Astrocyte (in vitro differentiated cells and primary cell): ENCODE measurements at regions not wholly inside any gene's neighbourhood (a gene's known extent, or its start where the extent isn't known, plus 50 kb on each side); places are given as distances from the start of the nearest gene placed in this dataset.

ENCODE experiments used
- DNase-seq: peaks from one replicate; pipeline ENCODE4 v3.0.0-alpha.2; 2010; ENCODE audit warnings: low read depth
- FAIRE-seq: peaks from 2 replicates; lab custom pipeline; 2011; peaks lifted over from hg19 to GRCh38; lab: Jason Lieb, UNC
- H2AFZ ChIP-seq: 2 replicates; pipeline ENCODE4 v1.6.0; 2012; ENCODE audit warnings: low read depth, low read length, inconsistent platforms
- H3K27ac ChIP-seq: 2 replicates; pipeline ENCODE4 v1.5.1; 2011; ENCODE audit warnings: low read depth, low read length, inconsistent platforms
- H3K27me3 ChIP-seq: 2 replicates; pipeline ENCODE4 v1.6.0; 2011; ENCODE audit warnings: low read length, inconsistent platforms; ENCODE audit not compliant: insufficient read depth
- H3K36me3 ChIP-seq: 2 replicates; pipeline ENCODE4 v1.5.1; 2011; ENCODE audit warnings: low read length, inconsistent platforms; ENCODE audit not compliant: insufficient read depth
- H3K4me1 ChIP-seq: 2 replicates; pipeline ENCODE4 v1.5.1; 2011; ENCODE audit warnings: low read length, inconsistent platforms; ENCODE audit not compliant: insufficient read depth
- H3K4me2 ChIP-seq: 2 replicates; pipeline ENCODE4 v1.6.0; 2012; ENCODE audit warnings: low read length, inconsistent platforms
- H3K4me3 ChIP-seq: 2 replicates; pipeline ENCODE4 v1.5.1; 2011; ENCODE audit warnings: low read depth, mild to moderate bottlenecking, low read length, inconsistent platforms; ENCODE audit not compliant: insufficient read depth
- H3K79me2 ChIP-seq: 2 replicates; pipeline ENCODE4 v1.6.0; 2012; ENCODE audit warnings: mild to moderate bottlenecking, low read length, inconsistent platforms; ENCODE audit not compliant: insufficient read depth
- H3K9ac ChIP-seq: 2 replicates; pipeline ENCODE4 v1.6.0; 2012; ENCODE audit warnings: mild to moderate bottlenecking, low read length, inconsistent platforms
- H3K9me3 ChIP-seq: 2 replicates; pipeline ENCODE4 v1.5.1; 2012; ENCODE audit warnings: low read depth, mild to moderate bottlenecking, low read length, inconsistent platforms; ENCODE audit not compliant: insufficient read depth
- H4K20me1 ChIP-seq: 2 replicates; pipeline ENCODE4 v1.6.0; 2012; ENCODE audit warnings: low read length, inconsistent platforms; ENCODE audit not compliant: insufficient read depth
- H3K27ac Mint-ChIP-seq: one replicate; pipeline ENCODE4 v1.8.0; 2021; ENCODE audit warnings: mild to moderate bottlenecking, mixed read lengths; ENCODE audit not compliant: unreplicated experiment
- H3K27me3 Mint-ChIP-seq: one replicate; pipeline ENCODE4 v1.8.0; 2021; ENCODE audit warnings: low read depth, mixed read lengths; ENCODE audit not compliant: unreplicated experiment
- H3K36me3 Mint-ChIP-seq: one replicate; pipeline ENCODE4 v1.8.0; 2021; ENCODE audit warnings: low read depth, mixed read lengths; ENCODE audit not compliant: unreplicated experiment
- H3K4me1 Mint-ChIP-seq: one replicate; pipeline ENCODE4 v1.8.0; 2021; ENCODE audit warnings: low read depth, mixed read lengths; ENCODE audit not compliant: unreplicated experiment
- H3K4me3 Mint-ChIP-seq: one replicate; pipeline ENCODE4 v1.8.0; 2021; ENCODE audit warnings: mild to moderate bottlenecking, moderate library complexity, mixed read lengths; ENCODE audit not compliant: unreplicated experiment
- H3K9me3 Mint-ChIP-seq: one replicate; pipeline ENCODE4 v1.8.0; 2021; ENCODE audit warnings: mild to moderate bottlenecking, mixed read lengths; ENCODE audit not compliant: unreplicated experiment
- EZH2 ChIP-seq: IDR thresholded peaks from 2 replicates; pipeline ENCODE4 v1.6.1; 2012; ENCODE audit warnings: mild to moderate bottlenecking, low read length, inconsistent platforms; ENCODE audit not compliant: insufficient read depth
- TF ChIP-seq, protein P1 (sequence below): IDR thresholded peaks from 2 replicates; pipeline ENCODE4 v1.5.1; 2011; ENCODE audit warnings: low read depth, mild to moderate bottlenecking, inconsistent platforms, low read length, moderate library complexity; ENCODE audit not compliant: insufficient read depth

GRCh38 chr7:124155432-124156022, 122.7 kb upstream of the TMEM229A start:
- Histone ChIP-seq H3K79me2 (no peaks in the 10 kb centered on the region), H3K27me3 (no peaks in the 10 kb centered on the region), H2AFZ (no peak overlapping the region), H3K27ac (no peak overlapping the region), H3K9me3 (no peaks in the 10 kb centered on the region), H3K4me1 (peaks cover 4% of the 10 kb centered on the region), H3K9ac (no peak overlapping the region), H3K36me3 (no peaks in the 10 kb centered on the region), H4K20me1 (no peaks in the 10 kb centered on the region), H3K4me3 (no peak overlapping the region), H3K4me2 (no peak overlapping the region)
- no peak overlapping the region for H3K4me3 Mint-ChIP-seq
- no peak for FAIRE-seq
- no peak for TF ChIP-seq EZH2
- TF ChIP-seq, protein P1, sequence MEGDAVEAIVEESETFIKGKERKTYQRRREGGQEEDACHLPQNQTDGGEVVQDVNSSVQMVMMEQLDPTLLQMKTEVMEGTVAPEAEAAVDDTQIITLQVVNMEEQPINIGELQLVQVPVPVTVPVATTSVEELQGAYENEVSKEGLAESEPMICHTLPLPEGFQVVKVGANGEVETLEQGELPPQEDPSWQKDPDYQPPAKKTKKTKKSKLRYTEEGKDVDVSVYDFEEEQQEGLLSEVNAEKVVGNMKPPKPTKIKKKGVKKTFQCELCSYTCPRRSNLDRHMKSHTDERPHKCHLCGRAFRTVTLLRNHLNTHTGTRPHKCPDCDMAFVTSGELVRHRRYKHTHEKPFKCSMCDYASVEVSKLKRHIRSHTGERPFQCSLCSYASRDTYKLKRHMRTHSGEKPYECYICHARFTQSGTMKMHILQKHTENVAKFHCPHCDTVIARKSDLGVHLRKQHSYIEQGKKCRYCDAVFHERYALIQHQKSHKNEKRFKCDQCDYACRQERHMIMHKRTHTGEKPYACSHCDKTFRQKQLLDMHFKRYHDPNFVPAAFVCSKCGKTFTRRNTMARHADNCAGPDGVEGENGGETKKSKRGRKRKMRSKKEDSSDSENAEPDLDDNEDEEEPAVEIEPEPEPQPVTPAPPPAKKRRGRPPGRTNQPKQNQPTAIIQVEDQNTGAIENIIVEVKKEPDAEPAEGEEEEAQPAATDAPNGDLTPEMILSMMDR: peak; percentile 58
- H3K9me3 Mint-ChIP-seq: no peaks in the 10 kb centered on the region
- H3K27ac Mint-ChIP-seq: no peak overlapping the region
- peaks cover 5% of the 10 kb centered on the region for H3K4me1 Mint-ChIP-seq
- no peak for DNase-seq
- H3K27me3 Mint-ChIP-seq: no peaks in the 10 kb centered on the region
- no peaks in the 10 kb centered on the region for H3K36me3 Mint-ChIP-seq

GRCh38 chr7:124152859-124153692, 120.2 kb upstream of the TMEM229A start:
- Histone ChIP-seq H2AFZ (no peak overlapping the region), H3K4me2 (peak overlapping the region; percentile 2), H3K4me1 (peaks cover 4% of the 10 kb centered on the region), H3K36me3 (no peaks in the 10 kb centered on the region), H3K9ac (no peak overlapping the region), H3K27me3 (no peaks in the 10 kb centered on the region), H4K20me1 (no peaks in the 10 kb centered on the region), H3K79me2 (no peaks in the 10 kb centered on the region), H3K9me3 (no peaks in the 10 kb centered on the region), H3K4me3 (no peak overlapping the region), H3K27ac (no peak overlapping the region)
- Mint-ChIP-seq H3K4me1 (peaks cover 5% of the 10 kb centered on the region), H3K27me3 (no peaks in the 10 kb centered on the region), H3K36me3 (no peaks in the 10 kb centered on the region), H3K9me3 (no peaks in the 10 kb centered on the region), H3K4me3 (no peak overlapping the region), H3K27ac (no peak overlapping the region)
- DNase-seq (peak; percentile 23), FAIRE-seq (no peak)
- TF ChIP-seq, protein P1: peak; percentile 34
- TF ChIP-seq EZH2: no peak

GRCh38 chr7:124137664-124138063, 104.8 kb upstream of the TMEM229A start:
- Mint-ChIP-seq H3K36me3 (no peaks in the 10 kb centered on the region), H3K9me3 (peaks cover 10% of the 10 kb centered on the region), H3K27me3 (no peaks in the 10 kb centered on the region), H3K4me3 (no peak overlapping the region), H3K4me1 (no peaks in the 10 kb centered on the region), H3K27ac (no peak overlapping the region)
- Histone ChIP-seq H3K79me2 (no peaks in the 10 kb centered on the region), H3K4me2 (no peak overlapping the region), H3K27ac (no peak overlapping the region), H3K9me3 (no peaks in the 10 kb centered on the region), H3K4me1 (no peaks in the 10 kb centered on the region), H2AFZ (no peak overlapping the region), H3K9ac (no peak overlapping the region), H3K4me3 (no peak overlapping the region), H3K36me3 (no peaks in the 10 kb centered on the region), H4K20me1 (no peaks in the 10 kb centered on the region), H3K27me3 (no peaks in the 10 kb centered on the region)
- DNase-seq (no peak), FAIRE-seq (no peak)
- TF ChIP-seq, protein P1: no peak
- TF ChIP-seq EZH2: no peak
